CD4-positive, alpha-beta T cell treated with Interleukin-15 for 4 hours (primary cell): ENCODE measurements at regions not wholly inside any gene's neighbourhood (a gene's known extent, or its start where the extent isn't known, plus 50 kb on each side); places are given as distances from the start of the nearest gene placed in this dataset.
"Not testable (repeated sequence)": the region's sequence is repeated elsewhere in the genome, so short reads cannot be mapped to it uniquely, and the experiment has no call there.

ENCODE experiments used
- DNase-seq: peaks from one replicate; pipeline ENCODE4 v3.0.0-alpha.2; 2020; ENCODE audit warnings: low spot score

DNA sequence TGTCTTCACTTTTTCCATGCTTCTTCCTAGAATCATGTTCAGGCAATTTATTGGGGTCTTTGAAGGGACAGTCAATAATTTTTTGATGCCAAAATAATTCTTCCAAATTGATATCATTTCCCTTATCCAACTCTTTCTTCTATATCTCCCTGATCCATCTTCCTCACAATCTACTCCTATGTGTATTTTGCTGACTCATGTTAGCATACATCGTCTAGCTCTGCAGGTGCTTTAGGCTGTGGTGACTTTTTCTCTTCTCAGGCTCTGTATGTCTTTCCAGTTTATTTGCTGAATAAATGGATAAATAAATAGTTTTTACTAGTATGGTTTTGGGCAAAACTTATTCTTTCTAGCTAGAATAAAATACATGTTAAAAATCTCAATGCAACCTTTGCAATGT, 1650.9 kb upstream of the TMEFF2 start:
- no peak for DNase-seq

DNA sequence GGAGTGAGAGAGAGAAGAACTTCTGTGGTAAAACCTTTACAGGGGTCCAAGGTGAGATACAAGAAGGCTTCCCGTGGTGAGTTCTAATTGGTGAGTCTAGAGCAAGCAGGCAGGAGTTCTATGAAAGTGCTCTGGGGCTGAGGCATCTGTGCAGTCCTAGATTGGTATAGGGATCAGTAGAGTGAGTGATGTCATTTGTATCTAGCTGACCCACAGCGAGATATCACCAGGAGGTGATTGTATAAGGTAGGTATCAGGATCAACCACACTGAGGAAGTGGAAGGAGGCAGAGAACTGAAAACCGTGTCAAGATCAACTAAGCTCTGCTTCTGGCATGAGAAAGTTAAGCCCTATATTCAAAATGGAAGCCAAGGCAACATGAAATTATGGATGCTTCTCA, 1648.9 kb upstream of the TMEFF2 start:
- no peak for DNase-seq

DNA sequence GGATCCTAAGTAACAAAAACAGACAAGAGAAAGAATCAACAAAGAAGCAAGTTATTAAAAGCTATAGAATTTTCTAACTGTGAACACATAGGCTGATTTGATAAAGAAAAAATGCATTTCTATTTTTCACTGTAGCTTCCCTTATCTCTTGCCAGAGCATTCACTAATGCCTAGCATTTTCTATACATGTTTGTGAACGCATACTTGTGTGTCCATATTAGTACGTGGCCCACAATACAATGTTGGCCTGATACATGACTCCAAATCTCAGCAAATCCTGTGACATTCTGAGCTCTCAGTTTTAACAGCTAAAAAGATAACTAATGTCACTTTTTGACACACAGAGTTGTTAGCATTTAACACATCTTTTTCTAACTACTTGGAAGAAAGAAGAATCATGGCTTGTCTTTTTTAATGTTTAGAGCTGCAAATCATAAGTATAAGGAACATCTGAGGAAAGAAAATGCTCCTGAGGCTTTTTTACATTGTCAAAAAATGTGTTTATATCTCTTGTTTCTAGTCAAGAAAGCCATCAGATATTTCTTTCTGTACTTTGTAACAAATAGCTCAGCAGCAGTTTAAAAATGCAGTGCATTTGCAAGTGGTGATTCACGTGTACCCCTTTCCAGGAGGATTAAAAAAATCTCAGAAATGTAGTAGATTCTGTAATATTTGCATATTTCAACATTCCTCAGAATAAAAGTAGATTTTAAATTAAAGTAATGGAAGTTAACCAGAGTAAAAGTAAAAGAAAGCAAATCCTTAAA, 1646.8 kb upstream of the TMEFF2 start:
- no peak for DNase-seq

DNA sequence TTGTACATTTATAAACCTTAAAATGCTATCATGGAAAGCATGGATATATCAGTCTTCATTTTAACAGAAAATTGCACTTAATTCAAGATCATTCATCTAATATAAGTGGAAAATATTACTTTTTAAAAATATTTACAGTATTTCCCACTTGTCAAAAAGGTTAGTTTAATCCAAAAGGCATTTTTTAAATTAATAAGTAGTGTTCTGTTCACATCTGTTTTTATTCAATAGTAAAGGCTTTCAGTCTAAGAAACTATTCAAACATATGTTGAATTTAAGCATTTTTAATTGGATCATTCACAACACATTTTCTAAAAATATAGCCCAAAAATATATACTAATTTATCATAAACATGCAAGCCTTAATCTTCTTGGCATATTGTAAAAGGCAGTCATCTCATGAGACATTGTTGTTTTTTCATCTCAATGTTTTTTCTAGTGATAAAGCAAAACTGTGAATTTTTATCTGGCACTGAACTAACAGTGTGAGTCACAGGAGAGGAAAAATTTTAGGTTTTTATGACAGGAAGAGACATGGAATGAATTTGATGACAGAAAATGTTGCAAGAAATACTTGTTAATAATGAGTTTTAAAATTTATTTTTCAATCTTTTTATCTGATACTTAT, 1642.5 kb upstream of the TMEFF2 start:
- no peak for DNase-seq

DNA sequence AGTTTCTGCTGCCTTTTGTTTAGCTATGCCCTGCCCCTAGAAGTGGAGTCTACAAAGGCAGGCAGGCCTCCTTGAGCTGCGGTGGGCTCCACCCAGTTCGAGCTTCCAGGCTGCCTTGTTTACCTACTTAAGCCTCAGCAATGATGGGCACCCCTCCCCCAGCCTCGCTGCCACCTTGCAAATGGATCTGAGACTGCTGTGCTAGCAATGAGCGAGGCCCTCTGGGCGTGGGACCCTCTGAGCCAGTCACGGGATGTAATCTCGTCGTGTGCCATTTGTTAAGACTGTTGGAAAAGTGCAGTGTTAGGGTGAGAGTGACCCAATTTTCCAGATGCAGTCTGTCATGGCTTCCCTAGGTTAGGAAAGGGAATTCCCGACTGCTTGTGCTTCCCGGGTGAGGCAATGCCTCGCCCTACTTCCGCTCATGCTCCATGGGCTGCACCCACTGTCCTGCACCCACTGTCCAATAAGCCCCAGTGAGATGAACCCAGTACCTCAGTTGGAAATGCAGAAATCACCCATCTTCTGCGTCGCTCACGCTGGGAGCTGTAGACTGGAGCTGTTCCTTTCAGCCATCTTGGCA, 1641.8 kb upstream of the TMEFF2 start:
- DNase-seq: not testable (repeated sequence)

DNA sequence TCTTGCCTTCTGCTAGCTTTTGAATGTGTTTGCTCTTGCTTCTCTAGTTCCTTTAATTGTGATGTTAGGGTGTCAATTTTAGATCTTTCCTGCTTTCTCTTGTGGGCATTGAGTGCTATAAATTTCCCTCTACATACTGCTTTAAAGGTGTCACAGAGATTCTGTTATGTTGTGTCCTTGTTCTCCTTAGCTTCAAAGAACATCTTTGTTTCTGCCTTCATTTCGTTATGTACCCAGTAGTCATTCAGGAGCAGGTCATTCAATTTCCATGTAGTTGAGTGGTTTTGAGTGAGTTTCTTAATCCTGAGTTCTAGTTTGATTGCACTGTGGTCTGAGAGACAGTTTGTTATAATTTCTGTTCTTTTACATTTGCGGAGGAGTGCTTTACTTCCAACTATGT, 1639.2 kb upstream of the TMEFF2 start:
- DNase-seq: not testable (repeated sequence)

DNA sequence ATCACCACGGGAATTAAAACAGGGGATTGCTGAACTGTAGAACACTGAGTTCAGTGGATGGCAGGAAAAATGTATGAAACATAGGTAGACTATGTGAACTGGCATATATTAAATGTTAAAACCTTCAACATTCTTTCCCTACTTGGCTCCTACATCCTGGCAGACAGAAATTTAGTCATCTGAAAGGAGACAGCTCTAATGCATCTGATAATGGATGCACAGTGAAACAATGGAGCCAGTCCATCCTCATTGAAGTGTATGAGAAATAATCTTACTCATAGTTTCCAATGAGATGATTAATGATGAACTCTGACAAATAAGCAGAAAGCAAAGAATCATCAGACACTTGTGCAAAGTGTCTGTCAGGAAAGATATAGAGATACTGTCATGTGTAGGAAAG, 1629.7 kb upstream of the TMEFF2 start:
- no peak for DNase-seq

DNA sequence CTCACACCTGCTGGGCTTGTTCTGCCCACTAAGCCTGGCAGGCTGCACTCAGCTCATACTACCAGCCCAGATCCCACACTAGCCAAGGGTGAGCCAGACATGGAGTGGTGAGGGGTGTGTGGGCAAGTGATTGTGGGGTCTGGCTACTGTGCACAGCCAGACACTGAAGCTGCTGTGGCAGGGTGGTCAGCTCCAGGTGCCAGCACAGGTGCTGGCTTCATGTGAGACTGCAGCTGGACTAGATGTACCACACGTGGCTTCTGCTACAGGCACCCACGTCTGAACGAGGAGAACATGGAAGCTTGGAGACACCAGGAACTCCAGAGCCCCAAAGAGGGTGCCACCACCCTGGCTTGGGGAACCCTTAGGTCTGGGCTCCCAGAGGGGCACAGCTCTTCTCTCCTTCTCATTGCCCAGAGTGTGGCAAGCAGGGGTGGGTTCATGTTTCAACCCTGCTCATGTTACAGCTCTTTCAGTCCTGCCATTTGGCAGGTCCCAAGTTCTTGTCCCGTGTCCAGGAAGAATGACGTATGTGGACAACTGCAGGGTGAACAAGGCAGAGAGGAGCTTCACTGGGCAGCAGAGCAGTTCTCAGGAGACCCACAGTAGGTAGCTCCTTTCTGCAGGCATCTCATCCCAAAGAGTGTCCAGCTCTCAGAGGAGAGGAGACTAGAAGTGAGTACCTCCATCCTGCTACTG, 1624.2 kb upstream of the TMEFF2 start:
- DNase-seq: no peak

DNA sequence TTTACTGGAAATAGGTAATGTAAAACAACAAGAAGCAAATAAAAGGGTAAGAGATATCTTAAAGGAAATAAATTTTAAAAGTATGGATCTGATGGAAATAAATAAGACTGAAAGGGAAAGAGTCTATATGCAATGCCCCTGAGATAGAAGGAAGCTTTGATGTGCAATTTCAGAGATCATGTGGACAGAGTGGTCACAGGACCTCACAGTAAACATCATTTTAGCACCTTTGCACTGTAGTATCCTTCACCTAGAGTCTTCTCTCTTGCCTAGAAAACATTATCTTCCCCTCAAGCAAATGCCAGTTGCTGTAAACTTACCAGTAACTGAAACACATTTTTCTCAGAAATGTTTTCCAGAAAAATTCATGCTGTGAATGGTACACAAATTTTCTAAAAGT, 1621.3 kb upstream of the TMEFF2 start:
- DNase-seq: no peak

DNA sequence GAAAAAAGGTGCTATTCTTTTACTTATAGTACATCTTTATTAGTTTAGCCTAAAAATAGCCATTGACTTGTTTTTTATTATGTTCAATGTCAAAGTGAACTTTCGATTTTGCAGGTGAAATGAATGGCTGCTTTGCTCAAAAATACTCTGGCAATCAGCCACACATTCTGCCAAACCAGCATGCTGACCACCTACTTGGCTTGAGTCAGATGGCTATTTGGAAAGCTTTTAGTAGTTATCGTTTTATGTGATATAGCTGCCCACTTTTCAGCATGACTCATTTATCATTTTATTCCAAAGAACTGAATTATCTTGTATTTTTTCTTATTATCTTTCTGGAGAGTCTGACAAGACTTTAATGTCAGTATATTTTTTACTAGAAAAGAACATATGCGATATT, 1615.8 kb upstream of the TMEFF2 start:
- DNase-seq: no peak

DNA sequence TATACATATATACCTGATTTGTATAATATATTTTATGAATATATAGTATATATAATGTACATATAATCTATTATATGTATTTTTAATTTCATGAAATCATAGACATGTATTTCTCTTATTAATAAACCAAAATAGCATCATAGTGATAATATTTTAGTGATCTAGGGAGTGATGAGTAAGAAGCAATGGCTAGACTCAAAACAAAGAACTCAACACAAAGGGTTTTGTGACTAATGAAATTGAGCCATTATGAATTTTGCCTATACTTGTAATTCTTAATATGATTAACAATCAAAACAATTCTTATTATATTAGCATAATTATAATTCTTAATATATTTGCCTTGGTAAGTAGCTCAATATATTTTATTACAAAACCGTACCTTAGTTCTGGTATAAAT, 1614.1 kb upstream of the TMEFF2 start:
- no peak for DNase-seq

DNA sequence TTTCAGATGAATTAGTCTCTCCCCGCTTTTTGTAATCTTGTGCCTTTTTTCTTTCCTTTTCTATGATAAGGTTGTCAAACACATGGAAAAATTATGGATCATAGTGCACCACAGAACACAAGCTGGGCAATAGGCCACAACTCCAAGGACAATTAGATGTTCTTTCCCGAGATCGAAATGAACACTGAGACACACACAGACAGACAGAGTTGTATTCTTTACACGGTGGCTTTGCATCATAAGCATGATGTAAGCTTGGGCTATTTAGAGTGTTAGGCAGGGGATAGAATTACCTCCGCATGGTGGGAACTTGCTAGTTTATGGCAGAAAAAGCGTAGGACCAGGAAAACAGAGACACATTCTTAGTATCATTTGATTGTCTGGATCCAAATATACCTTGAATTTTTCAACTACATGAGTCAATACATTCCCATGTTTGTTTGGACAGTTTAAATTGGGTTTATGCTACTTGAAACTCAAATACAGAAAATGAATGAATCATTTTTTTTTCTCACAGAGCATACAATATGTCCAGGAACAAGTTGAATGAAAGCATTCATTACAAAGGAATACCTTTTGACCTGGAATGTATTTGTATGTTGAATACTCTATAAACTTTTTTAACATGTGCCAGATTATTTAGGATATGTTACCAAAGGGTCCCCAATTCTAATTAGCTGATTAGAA, 1611.5 kb upstream of the TMEFF2 start:
- DNase-seq: no peak

DNA sequence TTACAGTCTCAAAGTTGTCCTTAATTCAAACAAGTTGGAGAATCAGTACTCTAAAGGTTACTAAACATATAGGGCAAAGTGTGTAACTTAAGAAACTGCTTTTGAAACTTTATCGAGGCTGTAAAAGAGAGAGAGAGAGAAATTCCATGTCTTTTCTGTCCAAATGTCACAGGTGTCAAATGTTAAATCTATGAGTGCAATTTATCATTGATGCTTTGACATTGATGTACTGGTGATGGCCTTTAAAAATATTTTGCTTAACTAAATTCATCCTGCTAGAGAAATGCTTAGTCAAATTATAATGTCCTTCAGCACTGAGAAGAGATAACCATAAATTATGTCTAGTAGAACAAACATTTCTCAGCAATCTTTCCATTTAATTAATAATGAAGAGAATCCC, 1602.1 kb upstream of the TMEFF2 start:
- no peak for DNase-seq

DNA sequence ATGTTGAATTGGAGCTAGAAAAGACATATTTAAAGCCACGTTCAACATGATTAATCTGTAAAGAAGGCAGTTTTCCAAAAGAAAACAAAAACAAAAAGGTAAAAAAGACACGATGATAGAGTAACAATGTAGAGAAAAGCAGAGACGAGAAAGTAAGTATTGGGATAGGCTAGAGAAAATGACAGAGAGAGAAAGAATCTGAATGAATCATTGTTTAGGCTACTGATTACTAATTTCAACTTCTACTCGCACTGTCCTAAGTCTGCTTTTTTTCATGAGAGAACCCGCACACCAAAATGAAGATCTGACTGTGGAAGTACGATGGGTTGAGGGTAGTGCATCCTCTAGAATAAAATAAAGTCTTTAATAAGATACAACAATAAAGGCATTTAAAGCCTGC, 1599.2 kb upstream of the TMEFF2 start:
- DNase-seq: no peak

DNA sequence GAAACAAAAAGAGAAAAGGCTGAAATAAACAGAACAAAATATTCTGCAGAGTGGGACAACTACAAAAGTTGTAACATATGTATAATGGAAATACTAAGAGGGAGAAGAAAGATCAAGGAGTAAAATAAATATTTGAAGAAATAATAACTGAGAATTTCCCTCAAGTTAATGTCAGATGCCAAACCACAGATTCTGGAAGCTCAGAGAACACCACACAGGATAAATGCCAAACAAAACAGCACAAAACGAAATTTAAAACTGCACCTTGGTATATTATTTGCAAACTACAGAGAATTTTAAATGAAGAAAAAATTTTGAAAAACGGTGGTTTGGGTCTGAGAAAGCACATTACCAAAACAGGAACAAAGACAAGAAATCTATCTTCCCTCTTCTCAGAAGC, 1588.9 kb upstream of the TMEFF2 start:
- DNase-seq: no peak

DNA sequence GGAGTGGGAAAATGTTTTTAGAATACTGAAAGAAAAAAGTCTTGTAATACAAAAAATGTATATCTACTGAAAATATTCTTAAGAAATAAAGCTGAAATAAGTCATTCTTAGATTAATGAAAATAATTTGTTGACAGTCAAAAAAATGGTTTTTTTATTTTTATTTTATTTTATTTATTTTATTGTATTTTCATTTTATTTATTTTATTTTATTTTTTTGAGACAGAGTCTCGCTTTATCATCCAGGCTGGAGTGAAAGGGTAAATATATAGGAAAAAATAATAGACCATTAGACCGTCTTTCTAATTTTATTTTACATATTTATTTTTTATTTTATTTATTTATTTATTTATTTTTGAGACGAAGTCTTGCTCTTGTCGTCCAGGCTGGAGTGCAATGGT, 1583.6 kb upstream of the TMEFF2 start:
- no peak for DNase-seq

DNA sequence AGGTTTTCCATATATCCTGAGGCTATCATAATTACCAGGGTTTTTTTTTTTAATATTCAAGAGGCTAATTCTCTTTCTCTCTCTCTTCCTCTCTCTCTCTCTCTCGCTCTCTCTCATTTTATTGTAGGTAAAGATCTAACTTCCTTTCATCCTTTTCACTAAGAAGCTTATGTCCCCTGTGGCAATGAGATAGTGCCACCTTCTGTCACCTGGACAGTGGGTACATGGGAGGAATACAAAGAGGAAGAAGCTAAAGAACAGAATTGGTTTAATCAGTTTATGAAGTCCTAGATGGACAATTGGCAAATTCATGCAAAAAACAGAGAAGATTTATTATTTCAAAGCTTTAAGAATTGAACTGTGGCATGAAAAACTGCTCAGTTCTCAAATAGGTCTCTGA, 1582.3 kb upstream of the TMEFF2 start:
- DNase-seq: no peak

DNA sequence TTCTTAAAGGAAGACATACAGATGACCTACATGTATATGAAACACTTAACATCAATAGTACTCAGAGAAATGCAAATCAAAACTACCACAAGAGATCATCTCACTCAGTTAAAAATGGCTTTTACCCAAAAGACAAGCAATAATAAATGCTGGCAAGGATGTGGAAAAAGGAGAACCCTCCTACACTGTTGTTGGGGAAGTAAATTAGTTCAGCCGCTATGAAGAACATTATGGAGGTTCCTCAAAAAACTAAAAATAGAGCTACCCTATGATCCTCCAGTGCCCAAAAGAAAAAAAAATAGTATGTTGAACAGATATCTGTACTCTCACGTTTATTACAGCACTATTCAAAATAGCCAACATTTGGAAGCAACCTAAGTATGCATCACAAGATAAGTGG, 1579.4 kb upstream of the TMEFF2 start:
- no peak for DNase-seq

DNA sequence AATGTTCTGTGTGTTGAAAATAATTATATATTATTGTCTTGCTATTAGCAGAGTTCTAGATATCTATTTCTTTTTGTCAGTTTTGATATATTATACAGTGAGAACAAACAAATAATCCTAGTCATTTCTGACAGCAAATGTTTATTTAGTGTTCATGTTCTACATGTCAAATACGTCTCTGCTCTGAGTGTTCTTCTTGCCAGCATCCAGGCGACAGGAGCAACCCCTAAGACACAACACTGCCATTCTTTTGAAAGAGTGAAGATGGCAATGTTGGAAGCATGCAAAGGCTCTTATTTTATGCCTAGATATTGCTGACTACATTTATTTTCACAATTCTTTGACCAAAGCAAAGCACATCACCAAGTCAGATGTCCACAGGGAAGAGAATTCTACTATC, 1556.6 kb upstream of the TMEFF2 start:
- no peak for DNase-seq

DNA sequence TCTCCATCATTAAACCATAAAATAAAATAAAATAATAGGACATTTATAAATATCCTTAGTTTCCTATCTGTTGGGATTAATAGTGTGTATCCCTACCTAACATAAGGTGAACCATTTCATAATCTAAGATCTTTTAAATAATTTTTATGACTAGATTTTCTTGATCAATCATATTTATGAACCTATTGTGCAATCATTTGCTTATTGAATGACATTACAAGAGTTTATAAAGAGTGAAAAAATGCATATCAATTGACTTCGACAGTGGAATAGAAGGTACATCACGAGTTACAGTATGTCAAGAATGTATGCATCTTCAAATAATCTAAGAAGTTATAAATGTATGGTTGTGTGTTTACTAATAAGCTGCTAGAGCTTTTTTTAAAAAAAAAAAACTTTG, 1554.8 kb upstream of the TMEFF2 start:
- DNase-seq: no peak

DNA sequence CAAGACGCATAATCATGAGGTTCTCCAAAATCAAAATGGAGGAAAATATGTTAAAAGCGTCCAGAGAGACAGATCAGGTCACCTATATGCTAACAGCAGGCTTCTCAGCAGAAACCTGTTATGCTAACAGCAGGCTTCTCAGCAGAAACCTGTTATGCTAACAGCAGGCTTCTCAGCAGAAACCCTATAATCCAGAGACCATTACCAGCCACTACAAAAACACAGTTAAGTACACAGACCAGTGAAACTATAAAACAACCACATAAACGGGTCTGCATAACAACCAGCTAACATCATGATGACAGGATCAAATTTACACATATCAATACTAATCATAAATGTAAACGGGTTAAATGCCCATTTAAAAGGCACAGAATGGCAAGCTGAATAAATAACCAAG, 1548.4 kb upstream of the TMEFF2 start:
- DNase-seq: no peak

DNA sequence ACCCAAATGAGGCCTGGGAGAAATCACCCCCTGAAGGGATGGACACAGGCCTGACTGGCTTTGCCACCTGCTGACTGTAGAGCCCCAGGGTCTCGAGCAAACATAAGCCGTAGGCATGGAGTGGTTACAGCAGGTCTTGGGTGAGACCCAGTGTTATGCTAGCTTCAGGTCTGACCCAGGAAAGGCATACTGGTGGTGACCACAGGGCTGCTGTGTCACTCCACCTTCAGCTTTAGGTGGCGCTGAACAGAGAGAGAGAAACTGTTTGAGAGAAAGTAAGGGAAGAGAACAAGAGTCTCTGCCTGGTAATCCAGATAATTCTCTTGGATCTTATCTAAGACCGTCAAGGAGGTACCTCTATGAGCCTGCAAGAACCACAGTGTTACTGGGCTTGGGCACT, 1544.2 kb upstream of the TMEFF2 start:
- DNase-seq: no peak

DNA sequence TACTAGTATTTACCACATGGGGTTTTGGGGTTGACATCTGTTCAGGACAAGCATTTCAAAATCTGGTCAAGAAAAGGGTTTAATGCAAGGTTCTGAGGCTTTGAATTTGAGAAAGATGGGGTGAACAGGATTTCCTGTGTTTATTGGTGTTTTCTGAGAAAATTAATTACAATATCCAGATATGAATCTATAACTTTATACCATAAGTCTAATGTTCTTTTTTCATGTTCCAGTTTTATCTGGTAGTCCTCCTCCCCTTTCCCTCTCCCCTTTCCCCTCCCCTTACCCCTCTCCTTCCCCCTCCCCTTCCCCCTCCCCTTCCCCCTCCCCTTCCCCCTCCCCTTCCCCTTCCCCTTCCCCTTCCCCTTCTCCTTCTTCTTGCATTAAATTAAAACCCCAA, 1518.2 kb upstream of the TMEFF2 start:
- no peak for DNase-seq
